ENCODE measurements at regions not wholly inside any gene's neighbourhood (a gene's known extent, or its start where the extent isn't known, plus 50 kb on each side); places are given as distances from the start of the nearest gene placed in this dataset.
A peak's percentile ranks its signal among the peaks of the same experiment; 100 is the strongest.

DNA sequence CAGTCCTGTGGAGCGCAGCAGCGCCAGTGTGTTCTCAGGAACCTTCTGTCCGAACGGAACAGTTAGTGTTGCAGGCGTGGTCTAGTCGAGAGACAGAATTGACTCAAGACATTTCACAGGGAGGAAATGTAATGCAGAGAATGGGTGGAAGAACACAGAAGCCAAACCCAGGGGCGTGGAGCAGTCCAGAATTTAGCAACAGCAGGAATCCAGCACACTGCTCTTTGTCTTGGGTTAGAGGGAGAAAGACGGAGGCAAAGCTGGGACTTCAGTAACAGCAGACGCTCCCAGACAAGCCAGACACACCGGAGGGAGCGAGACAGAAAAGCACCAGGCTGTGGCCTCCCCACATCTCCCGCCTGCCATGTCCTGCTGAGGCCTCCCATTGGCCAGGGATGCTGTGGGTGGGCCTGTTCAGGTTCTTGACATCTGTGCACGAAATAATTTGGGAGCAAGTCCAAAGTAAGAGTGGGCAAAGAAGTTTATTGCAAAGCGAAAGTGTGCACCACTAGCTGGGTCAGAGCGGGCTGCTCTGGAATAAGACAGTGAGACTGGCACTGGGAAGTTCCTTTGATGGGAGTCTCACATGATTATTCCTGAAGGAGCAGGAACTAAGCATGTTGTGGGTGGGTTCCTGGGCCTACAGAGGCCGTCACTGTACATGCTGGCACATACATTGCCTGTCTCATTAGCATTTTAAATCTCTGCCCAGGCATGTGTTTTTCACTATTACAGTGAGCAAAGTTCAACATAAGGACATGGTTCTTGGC is 339.3 kb upstream of the SFSWAP start:
- Histone ChIP-seq H3K9me3 (no peaks in the 10 kb centered on the region), H3K4me3 (peak overlapping the region; percentile 26), H3K27me3 (peaks cover 5% of the 10 kb centered on the region), H3K27ac (peak overlapping the region; percentile 31), H3K36me3 (no peaks in the 10 kb centered on the region), H3K4me1 (peaks cover 11% of the 10 kb centered on the region)
- TF ChIP-seq POLR2AphosphoS5 (IDR thresholded peaks at IDR 0.05) (no peak), EP300 (IDR thresholded peaks at IDR 0.05) (no peak), POLR2A (IDR thresholded peaks at IDR 0.05) (no peak)
- TF ChIP-seq, protein P1, sequence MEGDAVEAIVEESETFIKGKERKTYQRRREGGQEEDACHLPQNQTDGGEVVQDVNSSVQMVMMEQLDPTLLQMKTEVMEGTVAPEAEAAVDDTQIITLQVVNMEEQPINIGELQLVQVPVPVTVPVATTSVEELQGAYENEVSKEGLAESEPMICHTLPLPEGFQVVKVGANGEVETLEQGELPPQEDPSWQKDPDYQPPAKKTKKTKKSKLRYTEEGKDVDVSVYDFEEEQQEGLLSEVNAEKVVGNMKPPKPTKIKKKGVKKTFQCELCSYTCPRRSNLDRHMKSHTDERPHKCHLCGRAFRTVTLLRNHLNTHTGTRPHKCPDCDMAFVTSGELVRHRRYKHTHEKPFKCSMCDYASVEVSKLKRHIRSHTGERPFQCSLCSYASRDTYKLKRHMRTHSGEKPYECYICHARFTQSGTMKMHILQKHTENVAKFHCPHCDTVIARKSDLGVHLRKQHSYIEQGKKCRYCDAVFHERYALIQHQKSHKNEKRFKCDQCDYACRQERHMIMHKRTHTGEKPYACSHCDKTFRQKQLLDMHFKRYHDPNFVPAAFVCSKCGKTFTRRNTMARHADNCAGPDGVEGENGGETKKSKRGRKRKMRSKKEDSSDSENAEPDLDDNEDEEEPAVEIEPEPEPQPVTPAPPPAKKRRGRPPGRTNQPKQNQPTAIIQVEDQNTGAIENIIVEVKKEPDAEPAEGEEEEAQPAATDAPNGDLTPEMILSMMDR (IDR thresholded peaks at IDR 0.05), result no peak
- peak; percentile 59 to 78 for DNase-seq (ENCODE audit: low spot score in 2 of 2)
- 35% methylated on average over 15 of the region's 16 CpGs for WGBS

DNA sequence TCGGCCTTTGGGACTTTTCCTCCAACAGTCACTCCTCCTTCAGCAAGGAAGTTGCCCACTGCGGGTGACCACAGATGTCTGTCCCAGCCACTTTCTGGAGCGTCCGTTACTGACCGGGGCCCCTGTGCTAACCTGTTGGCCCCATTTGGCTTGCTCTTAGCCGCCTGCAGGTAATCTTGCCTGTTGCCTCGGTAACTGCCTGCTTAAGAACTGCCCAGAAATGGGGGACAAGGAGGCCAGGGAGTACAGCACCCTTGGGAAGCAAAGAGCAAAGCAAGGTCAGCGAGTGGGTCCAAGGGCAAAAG is 338.8 kb upstream of the SFSWAP start:
- TF ChIP-seq, protein P1 (IDR thresholded peaks at IDR 0.05), result no peak
- TF ChIP-seq POLR2A (IDR thresholded peaks at IDR 0.05) (no peak), POLR2AphosphoS5 (IDR thresholded peaks at IDR 0.05) (no peak), EP300 (IDR thresholded peaks at IDR 0.05) (no peak)

DNA sequence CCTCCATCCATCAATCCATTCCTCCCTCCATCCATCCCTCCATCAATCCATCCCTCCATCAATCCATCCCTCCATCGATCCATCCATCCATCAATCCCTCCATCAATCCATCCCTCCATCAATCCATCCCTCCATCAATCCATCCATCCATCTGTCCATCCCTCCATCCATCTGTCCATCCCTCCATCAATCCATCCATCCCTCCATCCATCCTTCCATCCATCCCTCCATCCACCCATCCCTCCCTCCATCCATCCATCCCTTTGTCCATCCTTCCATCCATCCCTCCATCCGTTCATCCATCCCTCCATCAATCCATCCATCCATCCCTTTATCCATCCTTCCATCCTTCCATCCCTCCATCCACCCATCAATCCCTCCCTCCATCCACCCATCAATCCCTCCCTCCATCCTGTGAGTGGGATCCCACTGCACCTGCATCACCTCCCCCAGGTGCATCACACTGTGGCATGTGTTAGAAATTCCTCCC is 338.1 kb upstream of the SFSWAP start:
- Histone ChIP-seq H3K4me1 (peaks cover 11% of the 10 kb centered on the region), H3K27ac (no peak overlapping the region), H3K9me3 (no peaks in the 10 kb centered on the region), H3K36me3 (no peaks in the 10 kb centered on the region), H3K27me3 (peaks cover 5% of the 10 kb centered on the region), H3K4me3 (no peak overlapping the region)
- WGBS, result 94% methylated on average over 2 of the region's 2 CpGs
- TF ChIP-seq POLR2A (IDR thresholded peaks at IDR 0.05), result no peak
- no peak for TF ChIP-seq POLR2AphosphoS5 (IDR thresholded peaks at IDR 0.05)
- TF ChIP-seq, protein P1 (IDR thresholded peaks at IDR 0.05), result no peak
- no peak for TF ChIP-seq EP300 (IDR thresholded peaks at IDR 0.05)
- DNase-seq (ENCODE audit: low spot score in 2 of 2), result no peak

More for the DNA sequence above, 338.8 kb upstream of the SFSWAP start:
- no peaks in the 10 kb centered on the region for H3K36me3 ChIP-seq
- H3K4me1 ChIP-seq, result peaks cover 11% of the 10 kb centered on the region
- no peak overlapping the region for H3K27ac ChIP-seq
- DNase-seq (ENCODE audit: low spot score in 2 of 2), result peak; percentile 53 to 76
- 49% methylated on average over 8 of the region's 8 CpGs for WGBS
- H3K27me3 ChIP-seq, result peaks cover 5% of the 10 kb centered on the region
- H3K9me3 ChIP-seq, result no peaks in the 10 kb centered on the region
- peak overlapping the region; percentile 26 for H3K4me3 ChIP-seq

DNA sequence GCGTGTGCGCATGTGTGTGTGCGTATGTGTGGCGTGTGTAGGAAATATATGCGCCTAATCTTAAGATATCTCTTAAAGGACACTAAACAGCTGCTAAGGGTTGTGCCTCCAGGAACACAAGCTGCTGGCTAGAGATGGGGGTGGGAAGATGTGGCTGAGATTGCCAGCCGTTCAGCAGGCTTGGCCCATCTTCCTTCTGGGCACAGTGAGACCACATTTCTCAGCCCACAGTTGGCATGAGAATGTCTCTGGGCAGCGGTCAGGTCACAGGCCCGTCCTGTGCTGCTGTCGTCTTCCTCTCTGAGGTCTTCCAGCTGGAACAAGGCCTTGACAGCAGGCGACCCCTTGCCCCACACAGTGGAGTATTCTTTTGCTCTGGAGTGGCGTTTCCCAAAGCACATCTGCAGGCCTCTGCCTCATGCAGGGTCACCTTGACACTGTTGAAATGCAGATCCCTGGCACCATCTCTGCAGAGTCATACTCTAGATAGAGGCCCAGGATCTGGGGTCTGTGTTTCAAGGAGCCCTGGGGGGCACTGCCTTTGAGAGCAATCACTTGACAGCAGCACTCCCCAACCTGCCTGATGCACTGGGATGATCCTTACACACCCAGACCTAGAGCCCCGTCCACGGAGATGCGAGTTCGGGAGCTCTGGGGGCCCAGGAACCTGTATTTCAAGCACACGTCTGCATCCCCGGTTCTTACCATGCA is 335.5 kb upstream of the SFSWAP start:
- TF ChIP-seq EP300 (IDR thresholded peaks at IDR 0.05) (no peak), POLR2A (IDR thresholded peaks at IDR 0.05) (no peak), POLR2AphosphoS5 (IDR thresholded peaks at IDR 0.05) (no peak)
- TF ChIP-seq, protein P1 (IDR thresholded peaks at IDR 0.05), result no peak
- no peak overlapping the region for H3K27ac ChIP-seq

DNA sequence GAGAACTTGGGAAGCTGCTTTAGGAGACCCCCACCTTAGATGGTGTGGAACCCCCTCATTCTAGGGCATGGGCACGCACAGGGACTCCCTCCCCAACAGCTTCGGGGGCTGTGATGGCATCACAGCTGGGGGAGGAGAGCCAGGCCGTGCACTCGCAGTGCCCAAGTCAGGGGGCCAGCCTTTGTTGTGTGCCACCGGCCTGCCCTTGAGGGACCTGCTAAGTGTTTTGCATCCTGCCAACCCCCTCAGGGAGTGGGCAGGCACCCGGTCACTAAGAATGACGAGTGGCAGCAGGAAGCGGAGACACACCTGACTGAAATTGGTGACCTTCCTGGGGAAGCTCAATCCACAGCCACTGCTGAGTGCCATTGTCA is 334.9 kb upstream of the SFSWAP start:
- whole genome bisulfite sequencing, result 90% methylated on average over 8 of the region's 8 CpGs
- Histone ChIP-seq H3K36me3 (no peaks in the 10 kb centered on the region), H3K27me3 (peaks cover 26% of the 10 kb centered on the region), H3K4me3 (no peak overlapping the region), H3K27ac (no peak overlapping the region), H3K9me3 (no peaks in the 10 kb centered on the region), H3K4me1 (peaks cover 11% of the 10 kb centered on the region)
- TF ChIP-seq EP300 (IDR thresholded peaks at IDR 0.05) (no peak), POLR2A (IDR thresholded peaks at IDR 0.05) (no peak), POLR2AphosphoS5 (IDR thresholded peaks at IDR 0.05) (no peak)
- TF ChIP-seq, protein P1 (IDR thresholded peaks at IDR 0.05), result no peak
- DNase-seq (ENCODE audit: low spot score in 2 of 2), result no peak

More for the DNA sequence above, 335.5 kb upstream of the SFSWAP start:
- H3K4me1 ChIP-seq, result peaks cover 11% of the 10 kb centered on the region
- peak in 1 of 2 donors; percentile 70 for DNase-seq (ENCODE audit: low spot score in 2 of 2)
- H3K4me3 ChIP-seq, result no peak overlapping the region
- H3K27me3 ChIP-seq, result peaks cover 20% of the 10 kb centered on the region
- WGBS, result 90% methylated on average over 9 of the region's 17 CpGs
- no peaks in the 10 kb centered on the region for H3K36me3 ChIP-seq
- H3K9me3 ChIP-seq, result no peaks in the 10 kb centered on the region

Measured in suprapubic skin (tissue), 4 donors.